Globus pallidus (tissue), 1 donor: ENCODE measurements at regions not wholly inside any gene's neighbourhood (a gene's known extent, or its start where the extent isn't known, plus 50 kb on each side); places are given as distances from the start of the nearest gene placed in this dataset.

Source experiments
- DNase-seq: peaks from one replicate; pipeline ENCODE4 v3.0.0-alpha.2; 2015; ENCODE audit warnings: low spot score

- DNase-seq = no peak
These were observed 57.1 kb upstream of the NKX1-1 start for GRCh38 chr4:1463088-1463926.

- DNase-seq = no peak
These were observed 56.5 kb upstream of the NKX1-1 start for GRCh38 chr4:1462768-1463075.

DNA sequence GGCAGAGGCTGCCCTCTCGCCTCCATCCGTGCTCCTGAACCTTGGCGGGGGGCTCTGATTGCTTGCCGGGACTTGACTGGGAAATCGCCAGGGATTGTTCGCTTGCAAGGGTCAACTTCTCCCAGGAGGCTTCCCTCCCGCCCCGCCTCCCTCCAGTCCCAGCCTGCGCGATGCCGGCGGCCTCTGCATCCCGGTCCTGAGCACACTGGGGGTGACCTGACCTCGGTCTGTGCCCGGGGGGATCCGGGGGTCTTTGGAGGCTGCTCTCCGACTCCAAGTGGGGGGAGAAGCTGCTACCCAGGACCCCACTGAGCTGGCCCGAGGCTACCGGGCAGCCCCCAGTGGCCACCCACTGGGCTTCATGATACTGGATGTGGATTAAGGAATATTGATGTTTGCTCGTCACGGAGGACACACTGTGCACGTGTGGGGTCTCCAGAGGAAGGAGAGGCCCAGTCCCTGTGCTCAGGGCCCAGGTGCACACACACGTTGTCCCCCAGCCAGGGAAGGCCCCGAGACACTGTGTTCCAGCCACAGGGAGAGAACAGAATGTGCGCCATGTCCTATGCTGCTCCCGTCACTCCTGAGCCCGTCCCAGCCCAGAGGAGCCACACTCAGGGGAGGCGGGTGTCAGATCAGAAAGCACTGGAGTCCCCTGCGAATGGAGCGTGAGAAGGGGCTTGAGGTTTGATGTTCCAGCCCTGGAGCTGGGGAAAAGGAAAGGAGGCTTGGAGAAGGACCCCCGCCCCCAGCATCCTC, 55.9 kb upstream of the NKX1-1 start:
- no peak for DNase-seq

- no peak for DNase-seq
These were observed 55.0 kb upstream of the NKX1-1 start for GRCh38 chr4:1460967-1461868.

DNA sequence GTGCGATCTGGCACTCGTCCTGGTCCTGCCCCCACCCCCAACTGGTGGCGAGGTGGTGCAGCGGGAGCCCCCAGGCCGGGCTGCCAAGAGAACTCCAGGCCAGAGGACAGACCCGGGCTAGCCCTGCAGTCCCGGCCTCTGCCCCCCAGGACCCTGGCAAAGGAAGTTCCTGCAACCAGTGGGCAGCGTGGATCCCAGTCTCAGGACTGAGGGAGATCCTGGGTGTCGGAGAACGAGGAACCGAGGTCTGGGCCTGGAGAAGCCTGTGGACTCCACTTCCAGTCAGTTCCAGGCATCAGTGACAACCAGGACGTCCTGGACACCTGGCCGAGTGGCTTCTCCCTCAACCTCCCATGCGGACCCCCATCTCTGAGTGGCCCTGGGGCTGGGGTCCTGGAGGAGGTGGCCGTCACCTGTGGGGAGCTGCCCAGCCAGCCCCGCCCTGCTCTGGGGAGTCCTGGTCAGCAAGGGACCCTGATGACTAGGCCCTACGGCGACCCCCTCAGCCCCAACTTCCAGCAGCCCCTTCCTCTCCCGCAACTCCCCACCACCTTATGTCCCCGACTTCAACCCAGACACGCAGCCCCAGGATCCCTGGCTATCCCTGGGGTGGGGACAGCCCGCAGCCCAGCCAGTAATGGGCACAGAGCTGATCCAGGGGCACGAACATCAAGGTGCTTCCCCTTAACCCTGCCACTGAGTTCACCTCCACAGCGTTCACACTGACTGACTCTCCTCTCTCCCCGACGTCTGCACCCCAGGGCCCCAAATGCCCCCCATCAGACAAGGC, 53.7 kb upstream of the NKX1-1 start:
- DNase-seq = no peak

GRCh38 chr4:1459081-1459721, 53.0 kb upstream of the NKX1-1 start:
- DNase-seq = no peak

DNA sequence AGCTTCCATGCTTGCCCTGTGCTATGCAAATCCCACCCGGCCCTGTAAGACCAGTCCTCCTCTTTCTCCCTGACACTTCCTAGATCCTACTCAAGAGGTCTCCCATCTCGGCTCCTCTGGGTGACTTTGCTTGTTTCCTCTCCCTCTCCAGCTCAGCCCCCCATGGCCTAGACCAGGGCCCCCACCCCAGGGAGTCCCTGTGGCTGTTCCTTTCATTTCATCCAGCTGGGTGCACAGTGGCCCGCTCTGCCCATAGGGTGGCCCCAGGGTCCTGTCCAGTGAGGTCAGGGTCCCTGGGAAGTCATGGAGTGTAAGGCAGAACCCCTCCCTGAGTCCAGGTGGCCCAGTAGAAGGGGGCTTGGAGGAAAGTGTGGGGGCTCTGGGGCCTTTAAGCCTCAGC, 52.3 kb upstream of the NKX1-1 start:
- DNase-seq = no peak
